GM12891 (cell line): ENCODE measurements at regions not wholly inside any gene's neighbourhood (a gene's known extent, or its start where the extent isn't known, plus 50 kb on each side); places are given as distances from the start of the nearest gene placed in this dataset.

ENCODE experiments used
- DNase-seq: peaks from one replicate; pipeline ENCODE4 v3.0.0; 2011; ENCODE audit warnings: low spot score; ENCODE audit not compliant: insufficient read length
- FAIRE-seq: peaks from 2 replicates; lab custom pipeline; 2011; peaks lifted over from hg19 to GRCh38; lab: Jason Lieb, UNC
- PAX5 ChIP-seq: IDR thresholded peaks from 2 replicates; pipeline ENCODE4 v1.6.1; 2011; ENCODE audit warnings: low read length, moderate library complexity, mild to moderate bottlenecking; ENCODE audit not compliant: insufficient read depth, severe bottlenecking
- POLR2A ChIP-seq: IDR thresholded peaks from 2 replicates; pipeline ENCODE4 v1.6.1; 2011; ENCODE audit warnings: low read depth, low read length, control low read depth
- POLR2AphosphoS5 ChIP-seq: IDR thresholded peaks from 2 replicates; pipeline ENCODE4 v1.6.1; 2011; ENCODE audit warnings: low read depth, low read length, control low read depth
- POU2F2 ChIP-seq: IDR thresholded peaks from 2 replicates; pipeline ENCODE4 v1.6.1; 2011; ENCODE audit warnings: low read depth, mild to moderate bottlenecking, control low read depth, low read length, moderate library complexity
- SPI1 ChIP-seq: IDR thresholded peaks from 2 replicates; pipeline ENCODE4 v1.6.1; 2011; ENCODE audit warnings: low read depth, low read length, control low read depth
- TAF1 ChIP-seq: IDR thresholded peaks from 2 replicates; pipeline ENCODE4 v1.6.1; 2011; ENCODE audit warnings: low read depth, low read length, control low read depth

- TF ChIP-seq PAX5: no peak
- no peak for TF ChIP-seq POLR2A
- TF ChIP-seq TAF1: no peak
- no peak for TF ChIP-seq POU2F2
- no peak for TF ChIP-seq POLR2AphosphoS5
- no peak for TF ChIP-seq SPI1
- no peak for DNase-seq
- no peak for FAIRE-seq
Measured at GRCh38 chr18:39681061-39681460, 2115.5 kb upstream of the CELF4 start.

GRCh38 chr18:39675906-39676305, 2110.3 kb upstream of the CELF4 start:
- FAIRE-seq: no peak
- no peak for DNase-seq
- no peak for TF ChIP-seq SPI1
- TF ChIP-seq PAX5: no peak
- no peak for TF ChIP-seq TAF1
- no peak for TF ChIP-seq POLR2A
- no peak for TF ChIP-seq POU2F2
- no peak for TF ChIP-seq POLR2AphosphoS5

GRCh38 chr18:39675368-39675767, 2109.8 kb upstream of the CELF4 start:
- no peak for TF ChIP-seq PAX5
- no peak for TF ChIP-seq TAF1
- no peak for TF ChIP-seq SPI1
- TF ChIP-seq POU2F2: no peak
- no peak for TF ChIP-seq POLR2A
- TF ChIP-seq POLR2AphosphoS5: no peak
- DNase-seq (no peak), FAIRE-seq (no peak)

- TF ChIP-seq SPI1 (no peak), TAF1 (no peak), POLR2A (no peak), PAX5 (no peak), POLR2AphosphoS5 (no peak), POU2F2 (no peak)
- FAIRE-seq: no peak
- no peak for DNase-seq
Measured at GRCh38 chr18:39672171-39672570, 2106.6 kb upstream of the CELF4 start.

- DNase-seq (no peak), FAIRE-seq (no peak)
- TF ChIP-seq TAF1 (no peak), SPI1 (no peak), POLR2A (no peak), POU2F2 (no peak), PAX5 (no peak), POLR2AphosphoS5 (no peak)
Measured at GRCh38 chr18:39667905-39668304, 2102.3 kb upstream of the CELF4 start.

GRCh38 chr18:39666541-39666940, 2100.9 kb upstream of the CELF4 start:
- DNase-seq (no peak), FAIRE-seq (no peak)
- TF ChIP-seq POU2F2 (no peak), TAF1 (no peak), SPI1 (no peak), PAX5 (no peak)

GRCh38 chr18:39661856-39662366, 2096.3 kb upstream of the CELF4 start:
- DNase-seq (no peak), FAIRE-seq (no peak)
- TF ChIP-seq POU2F2 (no peak), POLR2AphosphoS5 (no peak), PAX5 (no peak), POLR2A (no peak), TAF1 (no peak), SPI1 (no peak)

GRCh38 chr18:39660141-39660540, 2094.5 kb upstream of the CELF4 start:
- no peak for TF ChIP-seq POU2F2
- TF ChIP-seq PAX5: no peak
- no peak for TF ChIP-seq SPI1
- TF ChIP-seq POLR2AphosphoS5: no peak
- TF ChIP-seq POLR2A: no peak
- no peak for TF ChIP-seq TAF1
- no peak for FAIRE-seq
- DNase-seq: no peak

GRCh38 chr18:39655341-39655740, 2089.7 kb upstream of the CELF4 start:
- DNase-seq (no peak), FAIRE-seq (no peak)
- no peak for TF ChIP-seq PAX5
- TF ChIP-seq POLR2A: no peak
- TF ChIP-seq TAF1: no peak
- no peak for TF ChIP-seq SPI1
- TF ChIP-seq POLR2AphosphoS5: no peak
- no peak for TF ChIP-seq POU2F2

GRCh38 chr18:39653221-39653620, 2087.6 kb upstream of the CELF4 start:
- no peak for FAIRE-seq
- TF ChIP-seq POLR2A: no peak
- DNase-seq: no peak
